Hepatocyte (in vitro differentiated cells): ENCODE measurements at regions not wholly inside any gene's neighbourhood (a gene's known extent, or its start where the extent isn't known, plus 50 kb on each side); places are given as distances from the start of the nearest gene placed in this dataset.

Experiments used
- DNase-seq: peaks from one replicate; pipeline ENCODE4 v3.0.0-alpha.2; 2016; ENCODE audit warnings: low spot score
- H2AFZ ChIP-seq: fragments of 200-600 bp; sonication (generic); 2 replicates; pipeline ENCODE4 v1.6.0; 2016; ENCODE audit warnings: antibody characterized with exemption, mild to moderate bottlenecking
- H3K27ac ChIP-seq: fragments of 200-600 bp; sonication (generic); 2 replicates; pipeline ENCODE4 v1.5.1; 2016; ENCODE audit warnings: mild to moderate bottlenecking
- H3K27me3 ChIP-seq: fragments of 200-600 bp; sonication (generic); 2 replicates; pipeline ENCODE4 v1.6.1; 2016
- H3K36me3 ChIP-seq: fragments of 200-600 bp; sonication (generic); replicated peaks from 2 replicates; pipeline ENCODE4 v1.5.1; 2016; ENCODE audit warnings: low read depth; ENCODE audit not compliant: insufficient read depth
- H3K4me1 ChIP-seq: fragments of 200-600 bp; sonication (generic); 2 replicates; pipeline ENCODE4 v1.5.1; 2016; ENCODE audit warnings: mild to moderate bottlenecking, moderate library complexity; ENCODE audit not compliant: insufficient read depth
- H3K4me2 ChIP-seq: fragments of 200-600 bp; sonication (generic); 2 replicates; pipeline ENCODE4 v1.6.0; 2016
- H3K4me3 ChIP-seq: fragments of 200-600 bp; sonication (generic); 2 replicates; pipeline ENCODE4 v1.5.1; 2016; ENCODE audit warnings: mild to moderate bottlenecking
- H3K79me2 ChIP-seq: fragments of 200-600 bp; sonication (generic); 2 replicates; pipeline ENCODE4 v1.6.0; 2017; ENCODE audit warnings: mild to moderate bottlenecking
- H3K9me2 ChIP-seq: fragments of 200-600 bp; sonication (generic); replicated peaks from 2 replicates; pipeline ENCODE4 v1.6.0; 2017; ENCODE audit warnings: mild to moderate bottlenecking; ENCODE audit not compliant: insufficient read depth
- H3K9me3 ChIP-seq: fragments of 200-600 bp; sonication (generic); 2 replicates; pipeline ENCODE4 v1.5.1; 2016; ENCODE audit warnings: low read depth, mild to moderate bottlenecking
- H4K20me1 ChIP-seq: fragments of 200-600 bp; sonication (generic); 2 replicates; pipeline ENCODE4 v1.6.0; 2016; ENCODE audit warnings: mild to moderate bottlenecking; ENCODE audit not compliant: insufficient read depth, poor library complexity, severe bottlenecking
- CTCF ChIP-seq: fragments of 200-600 bp; sonication (generic); IDR thresholded peaks from 2 replicates; pipeline ENCODE4 v1.5.1; 2016; ENCODE audit warnings: antibody characterized with exemption, mild to moderate bottlenecking; ENCODE audit not compliant: poor library complexity
- EZH2 ChIP-seq: fragments of 200-600 bp; sonication (generic); IDR thresholded peaks from 2 replicates; pipeline ENCODE4 v1.6.1; 2016; ENCODE audit warnings: antibody characterized with exemption, mild to moderate bottlenecking, borderline replicate concordance
- EZH2phosphoT487 ChIP-seq: fragments of 200-600 bp; sonication (generic); IDR thresholded peaks from one replicate; pipeline ENCODE4 v1.6.1; 2018; ENCODE audit warnings: antibody characterized with exemption, mild to moderate bottlenecking, low read depth, moderate library complexity; ENCODE audit not compliant: unreplicated experiment, severe bottlenecking
- WGBS: methylation state at CpG from one replicate; pipeline ENCODE4 v1.1.6; 2016; ENCODE audit warnings: low lambda C conversion rate; ENCODE audit errors: missing lambda C conversion rate; 5-methylcytosine and 5-hydroxymethylcytosine counted together

DNA sequence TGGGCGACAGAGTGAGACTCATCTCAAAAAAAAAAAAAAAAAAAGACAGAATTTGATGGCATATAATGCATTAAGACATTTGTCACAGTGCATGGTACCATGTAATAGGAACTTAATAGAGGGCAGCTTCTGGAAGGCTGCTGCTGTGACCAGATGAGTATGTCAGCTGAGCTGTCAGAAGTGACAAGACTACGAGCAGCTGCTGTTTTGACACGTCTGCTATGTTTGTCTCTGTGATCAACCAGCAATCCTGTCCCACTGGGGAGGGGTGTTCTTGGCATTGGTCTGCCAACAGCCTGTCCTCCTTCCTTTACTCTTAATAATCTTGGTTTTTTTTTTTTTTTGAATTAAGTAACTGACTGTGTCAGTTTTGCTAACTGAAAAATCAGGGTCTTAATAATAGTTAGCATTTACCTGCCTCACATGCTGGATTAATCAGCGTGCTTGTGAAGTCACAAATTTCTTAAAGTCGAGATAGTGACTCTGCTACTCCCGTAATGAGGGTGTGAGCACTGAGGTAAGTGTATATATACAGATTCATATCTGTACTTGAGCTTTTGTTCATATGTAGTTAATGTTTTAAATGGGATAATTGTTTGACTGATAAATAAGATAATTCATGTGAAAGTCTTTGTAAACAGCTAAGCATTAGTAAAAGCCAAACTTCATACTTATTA lies 152.4 kb downstream of the BMP2 start:
- Histone ChIP-seq H3K4me1 (peaks cover 4% of the 10 kb centered on the region), H3K27ac (no peak overlapping the region), H3K79me2 (no peaks in the 10 kb centered on the region), H3K4me3 (no peak overlapping the region), H2AFZ (no peak overlapping the region), H4K20me1 (no peaks in the 10 kb centered on the region), H3K9me2 (no peaks in the 10 kb centered on the region), H3K9me3 (no peaks in the 10 kb centered on the region), H3K36me3 (no peaks in the 10 kb centered on the region), H3K4me2 (no peak overlapping the region), H3K27me3 (no peaks in the 10 kb centered on the region)
- TF ChIP-seq EZH2 (no peak), CTCF (no peak), EZH2phosphoT487 (no peak)
- no peak for DNase-seq
- 71% methylated on average over 6 of the region's 6 CpGs for WGBS

GRCh38 chr20:6920991-6921613 lies 153.6 kb downstream of the BMP2 start:
- Histone ChIP-seq H3K4me2 (no peak overlapping the region), H3K36me3 (no peaks in the 10 kb centered on the region), H3K4me3 (no peak overlapping the region), H3K4me1 (peaks cover 10% of the 10 kb centered on the region), H2AFZ (no peak overlapping the region), H3K27ac (no peak overlapping the region), H3K27me3 (no peaks in the 10 kb centered on the region), H3K9me2 (no peaks in the 10 kb centered on the region), H3K9me3 (no peaks in the 10 kb centered on the region), H3K79me2 (no peaks in the 10 kb centered on the region), H4K20me1 (no peaks in the 10 kb centered on the region)
- DNase-seq: no peak
- 91% methylated on average over 9 of the region's 9 CpGs for WGBS
- no peak for TF ChIP-seq EZH2phosphoT487
- no peak for TF ChIP-seq EZH2
- TF ChIP-seq CTCF: no peak

GRCh38 chr20:6921717-6922386 lies 154.4 kb downstream of the BMP2 start:
- Histone ChIP-seq H3K9me2 (no peaks in the 10 kb centered on the region), H3K79me2 (no peaks in the 10 kb centered on the region), H2AFZ (no peak overlapping the region), H3K4me3 (no peak overlapping the region), H3K36me3 (no peaks in the 10 kb centered on the region), H3K27me3 (no peaks in the 10 kb centered on the region), H3K27ac (no peak overlapping the region), H3K4me2 (no peak overlapping the region), H3K9me3 (no peaks in the 10 kb centered on the region), H4K20me1 (no peaks in the 10 kb centered on the region), H3K4me1 (peaks cover 10% of the 10 kb centered on the region)
- TF ChIP-seq EZH2: no peak
- TF ChIP-seq CTCF: no peak
- no peak for TF ChIP-seq EZH2phosphoT487
- WGBS: 88% methylated on average over 1 of the region's 1 CpG
- no peak for DNase-seq
